ENCODE measurements at regions not wholly inside any gene's neighbourhood (a gene's known extent, or its start where the extent isn't known, plus 50 kb on each side); places are given as distances from the start of the nearest gene placed in this dataset.

DNA sequence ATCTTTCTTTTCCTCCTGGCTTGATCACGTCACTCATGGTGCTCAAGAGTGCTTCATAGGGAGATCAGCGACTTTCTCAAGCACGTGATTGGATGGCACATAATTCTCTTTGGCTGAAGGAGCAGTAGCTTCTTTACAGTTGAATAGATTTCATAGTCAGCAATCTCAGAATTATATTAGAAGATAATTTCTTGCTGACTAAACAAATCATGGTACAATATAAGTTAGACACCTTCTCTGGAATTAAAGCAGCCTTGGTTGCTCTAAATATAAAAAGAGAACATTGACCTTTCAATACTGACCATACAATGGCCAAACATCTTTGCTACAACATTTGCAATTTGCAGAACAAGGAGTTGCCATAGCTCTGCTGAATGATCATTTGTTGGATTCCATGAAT, 238.5 kb upstream of the CHST9 start:
- Histone ChIP-seq H3K27ac (ENCODE audit: low read depth, low read length) (no peak overlapping the region), H3K4me1 (ENCODE audit: control insufficient read depth in 1 of 2, insufficient read depth in 2 of 2, low read length in 2 of 2) (no peaks in the 10 kb centered on the region), H3K36me3 (ENCODE audit: control insufficient read depth in 1 of 2, insufficient read depth in 2 of 2, low read length in 2 of 2) (no peaks in the 10 kb centered on the region), H3K4me3 (ENCODE audit: low read depth in 1 of 2, low read length in 2 of 2) (no peak overlapping the region), H3K27me3 (ENCODE audit: control insufficient read depth in 1 of 2, insufficient read depth in 2 of 2, low read length in 2 of 2) (no peaks in the 10 kb centered on the region), H3K9me3 (ENCODE audit: control insufficient read depth in 1 of 2, low read length in 2 of 2) (no peaks in the 10 kb centered on the region), H3K9ac (ENCODE audit: low read depth in 1 of 2, low read length in 2 of 2) (no peak overlapping the region)

DNA sequence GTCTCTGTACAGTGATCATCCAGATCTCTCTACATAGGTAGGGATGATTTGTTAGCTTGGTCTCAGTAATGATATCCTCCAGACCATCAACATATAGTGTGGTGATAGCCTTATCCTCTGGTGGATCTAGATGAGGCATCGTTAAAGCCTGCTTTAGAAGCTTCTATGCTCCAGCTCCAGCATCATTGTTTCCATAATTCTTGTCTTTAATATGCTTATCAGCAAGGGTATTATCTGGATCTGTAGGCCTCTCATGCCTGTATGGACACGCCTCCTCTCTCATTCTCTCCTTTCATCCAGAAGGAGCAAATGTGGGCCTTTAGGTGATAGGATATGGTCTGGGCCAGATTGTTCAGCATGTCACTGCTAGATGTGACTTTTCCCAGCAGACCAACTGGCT, 234.5 kb upstream of the CHST9 start:
- no peaks in the 10 kb centered on the region for H3K4me1 ChIP-seq (ENCODE audit: control insufficient read depth in 1 of 2, insufficient read depth in 2 of 2, low read length in 2 of 2)
- H3K27me3 ChIP-seq (ENCODE audit: control insufficient read depth in 1 of 2, insufficient read depth in 2 of 2, low read length in 2 of 2) = no peaks in the 10 kb centered on the region
- H3K9ac ChIP-seq (ENCODE audit: low read depth in 1 of 2, low read length in 2 of 2) = no peak overlapping the region
- H3K9me3 ChIP-seq (ENCODE audit: control insufficient read depth in 1 of 2, low read length in 2 of 2) = no peaks in the 10 kb centered on the region
- H3K4me3 ChIP-seq (ENCODE audit: low read depth in 1 of 2, low read length in 2 of 2) = no peak overlapping the region
- H3K27ac ChIP-seq (ENCODE audit: low read depth, low read length) = no peak overlapping the region
- H3K36me3 ChIP-seq (ENCODE audit: control insufficient read depth in 1 of 2, insufficient read depth in 2 of 2, low read length in 2 of 2) = no peaks in the 10 kb centered on the region

DNA sequence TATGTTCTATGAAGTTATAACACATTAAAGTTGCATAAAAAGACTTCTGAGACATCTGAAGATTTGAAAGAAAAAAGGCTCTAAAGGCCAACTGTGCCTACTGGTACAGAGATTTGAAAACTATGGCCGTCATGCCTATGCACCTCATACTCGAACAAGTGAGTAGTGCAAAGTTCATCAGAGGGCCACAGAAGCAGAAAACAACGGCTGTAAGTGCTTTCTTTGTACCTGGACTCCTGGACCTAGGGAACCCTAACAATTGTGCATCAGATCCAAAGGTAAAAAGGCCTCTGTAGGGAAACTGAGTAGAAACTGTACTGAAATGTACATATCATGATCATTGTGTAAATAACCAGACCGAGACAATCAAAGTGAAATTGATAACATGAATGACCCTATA, 230.4 kb upstream of the CHST9 start:
- Histone ChIP-seq H3K27ac (ENCODE audit: low read depth, low read length) (no peak overlapping the region), H3K9ac (ENCODE audit: low read depth in 1 of 2, low read length in 2 of 2) (no peak overlapping the region), H3K27me3 (ENCODE audit: control insufficient read depth in 1 of 2, insufficient read depth in 2 of 2, low read length in 2 of 2) (no peaks in the 10 kb centered on the region), H3K9me3 (ENCODE audit: control insufficient read depth in 1 of 2, low read length in 2 of 2) (no peaks in the 10 kb centered on the region), H3K36me3 (ENCODE audit: control insufficient read depth in 1 of 2, insufficient read depth in 2 of 2, low read length in 2 of 2) (no peaks in the 10 kb centered on the region), H3K4me3 (ENCODE audit: low read depth in 1 of 2, low read length in 2 of 2) (no peak overlapping the region), H3K4me1 (ENCODE audit: control insufficient read depth in 1 of 2, insufficient read depth in 2 of 2, low read length in 2 of 2) (no peaks in the 10 kb centered on the region)

DNA sequence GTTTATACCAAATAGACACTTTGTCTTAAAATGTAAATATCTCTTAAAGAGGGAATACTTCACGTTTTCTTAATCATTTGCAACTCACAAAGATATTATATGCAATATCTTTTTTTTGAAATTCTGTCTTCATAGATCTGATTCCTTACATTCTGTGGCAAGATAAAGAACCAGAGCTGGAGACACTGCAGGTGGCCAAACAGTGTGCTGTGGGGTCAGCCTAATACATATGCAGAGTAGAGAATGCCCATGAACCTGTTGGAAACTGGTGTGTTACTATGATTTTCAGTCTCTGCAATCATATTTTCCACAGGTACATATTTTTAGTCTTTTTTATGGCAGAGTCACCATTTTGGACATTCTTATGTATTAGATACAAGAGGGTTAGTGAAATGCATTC, 229.6 kb upstream of the CHST9 start:
- no peaks in the 10 kb centered on the region for H3K9me3 ChIP-seq (ENCODE audit: control insufficient read depth in 1 of 2, low read length in 2 of 2)
- no peaks in the 10 kb centered on the region for H3K36me3 ChIP-seq (ENCODE audit: control insufficient read depth in 1 of 2, insufficient read depth in 2 of 2, low read length in 2 of 2)
- H3K4me3 ChIP-seq (ENCODE audit: low read depth in 1 of 2, low read length in 2 of 2) = no peak overlapping the region
- H3K27me3 ChIP-seq (ENCODE audit: control insufficient read depth in 1 of 2, insufficient read depth in 2 of 2, low read length in 2 of 2) = no peaks in the 10 kb centered on the region
- H3K9ac ChIP-seq (ENCODE audit: low read depth in 1 of 2, low read length in 2 of 2) = no peak overlapping the region
- no peak overlapping the region for H3K27ac ChIP-seq (ENCODE audit: low read depth, low read length)
- H3K4me1 ChIP-seq (ENCODE audit: control insufficient read depth in 1 of 2, insufficient read depth in 2 of 2, low read length in 2 of 2) = no peaks in the 10 kb centered on the region

DNA sequence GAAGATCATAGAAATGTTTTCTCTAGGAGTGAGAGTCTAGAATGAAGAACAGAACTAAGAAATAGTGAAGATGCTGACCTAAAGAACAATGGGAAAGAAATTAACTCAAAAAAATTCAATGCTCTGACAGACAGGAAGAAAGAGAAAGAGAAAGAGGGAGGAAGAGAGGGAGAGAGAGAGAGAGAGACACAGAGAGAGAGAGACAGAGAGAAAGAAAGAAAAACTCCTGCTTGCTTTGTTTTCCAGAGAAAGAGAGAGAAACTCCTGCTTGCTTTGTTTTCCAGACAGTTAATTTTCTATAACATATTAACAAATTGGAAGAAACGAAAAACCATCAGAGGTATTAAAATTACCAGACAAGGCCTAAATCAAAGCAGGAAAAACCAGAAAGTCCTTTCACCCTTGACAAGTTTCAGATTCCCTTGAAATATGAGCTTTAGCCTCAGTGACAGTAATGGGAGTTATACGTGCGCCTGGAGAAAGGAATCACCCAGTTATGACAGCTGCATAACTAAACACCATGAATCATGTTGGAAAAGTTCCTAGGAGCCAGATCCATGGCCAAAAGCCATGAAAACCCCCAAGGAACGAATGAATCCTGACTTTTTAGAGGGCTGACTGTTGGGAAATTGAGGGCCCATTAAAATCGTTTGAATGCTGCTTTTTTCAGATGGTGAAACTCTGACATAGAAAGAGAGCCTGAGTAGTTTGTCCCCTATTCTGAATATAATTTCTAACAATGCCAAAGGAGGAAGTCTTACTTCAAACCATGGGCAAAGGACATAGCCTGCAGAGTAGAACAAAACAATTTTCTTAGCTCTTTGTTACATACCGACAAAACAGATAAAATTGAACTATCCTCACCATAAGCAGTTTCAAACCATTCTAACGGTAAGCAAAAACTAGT, 228.6 kb upstream of the CHST9 start:
- H3K27me3 ChIP-seq (ENCODE audit: control insufficient read depth in 1 of 2, insufficient read depth in 2 of 2, low read length in 2 of 2) = no peaks in the 10 kb centered on the region
- no peaks in the 10 kb centered on the region for H3K36me3 ChIP-seq (ENCODE audit: control insufficient read depth in 1 of 2, insufficient read depth in 2 of 2, low read length in 2 of 2)
- H3K4me3 ChIP-seq (ENCODE audit: low read depth in 1 of 2, low read length in 2 of 2) = no peak overlapping the region
- H3K4me1 ChIP-seq (ENCODE audit: control insufficient read depth in 1 of 2, insufficient read depth in 2 of 2, low read length in 2 of 2) = no peaks in the 10 kb centered on the region
- no peak overlapping the region for H3K9ac ChIP-seq (ENCODE audit: low read depth in 1 of 2, low read length in 2 of 2)
- no peak overlapping the region for H3K27ac ChIP-seq (ENCODE audit: low read depth, low read length)
- no peaks in the 10 kb centered on the region for H3K9me3 ChIP-seq (ENCODE audit: control insufficient read depth in 1 of 2, low read length in 2 of 2)

DNA sequence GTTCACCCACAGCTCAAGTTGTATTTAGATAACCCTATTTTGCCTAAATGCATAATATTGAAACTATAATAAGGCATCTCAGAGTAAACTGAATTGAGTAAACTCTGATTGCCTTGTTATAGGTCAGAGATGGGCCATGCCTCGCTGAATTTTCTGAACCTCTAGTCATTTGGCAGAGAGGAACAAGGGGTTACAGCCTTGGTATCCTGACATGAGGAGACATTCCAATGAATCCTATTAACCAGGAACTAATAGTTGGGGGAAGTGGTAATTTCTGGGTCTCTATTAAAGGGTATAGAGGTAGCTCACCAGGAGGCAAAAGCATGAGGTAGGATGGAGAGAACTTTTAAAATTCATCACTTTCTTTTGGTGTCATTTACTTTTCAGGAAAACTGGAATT, 227.4 kb upstream of the CHST9 start:
- Histone ChIP-seq H3K9me3 (ENCODE audit: control insufficient read depth in 1 of 2, low read length in 2 of 2) (no peaks in the 10 kb centered on the region), H3K36me3 (ENCODE audit: control insufficient read depth in 1 of 2, insufficient read depth in 2 of 2, low read length in 2 of 2) (no peaks in the 10 kb centered on the region), H3K27ac (ENCODE audit: low read depth, low read length) (no peak overlapping the region), H3K4me3 (ENCODE audit: low read depth in 1 of 2, low read length in 2 of 2) (no peak overlapping the region), H3K9ac (ENCODE audit: low read depth in 1 of 2, low read length in 2 of 2) (no peak overlapping the region), H3K27me3 (ENCODE audit: control insufficient read depth in 1 of 2, insufficient read depth in 2 of 2, low read length in 2 of 2) (no peaks in the 10 kb centered on the region), H3K4me1 (ENCODE audit: control insufficient read depth in 1 of 2, insufficient read depth in 2 of 2, low read length in 2 of 2) (no peaks in the 10 kb centered on the region)

DNA sequence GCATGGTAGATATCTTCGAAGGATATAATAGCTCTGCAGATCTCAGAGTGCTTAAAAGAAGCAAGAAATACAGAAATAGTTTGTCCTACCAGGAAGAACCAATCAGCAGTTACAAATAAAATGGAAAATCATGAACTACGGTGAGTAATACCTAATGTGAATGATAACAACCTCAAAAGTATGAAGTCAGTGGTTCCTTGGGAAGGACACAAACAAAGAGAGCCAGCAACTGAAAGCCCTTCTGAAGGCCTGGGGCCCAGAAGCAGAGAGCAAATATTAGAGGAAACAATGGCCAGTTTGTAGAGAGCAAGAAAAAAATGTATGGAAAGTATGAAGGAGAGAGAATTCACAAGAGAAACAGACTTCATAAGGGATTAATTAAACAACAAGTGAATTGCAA, 226.8 kb upstream of the CHST9 start:
- Histone ChIP-seq H3K9me3 (ENCODE audit: control insufficient read depth in 1 of 2, low read length in 2 of 2) (no peaks in the 10 kb centered on the region), H3K9ac (ENCODE audit: low read depth in 1 of 2, low read length in 2 of 2) (no peak overlapping the region), H3K27ac (ENCODE audit: low read depth, low read length) (no peak overlapping the region), H3K4me3 (ENCODE audit: low read depth in 1 of 2, low read length in 2 of 2) (no peak overlapping the region), H3K27me3 (ENCODE audit: control insufficient read depth in 1 of 2, insufficient read depth in 2 of 2, low read length in 2 of 2) (no peaks in the 10 kb centered on the region), H3K36me3 (ENCODE audit: control insufficient read depth in 1 of 2, insufficient read depth in 2 of 2, low read length in 2 of 2) (no peaks in the 10 kb centered on the region), H3K4me1 (ENCODE audit: control insufficient read depth in 1 of 2, insufficient read depth in 2 of 2, low read length in 2 of 2) (no peaks in the 10 kb centered on the region)

DNA sequence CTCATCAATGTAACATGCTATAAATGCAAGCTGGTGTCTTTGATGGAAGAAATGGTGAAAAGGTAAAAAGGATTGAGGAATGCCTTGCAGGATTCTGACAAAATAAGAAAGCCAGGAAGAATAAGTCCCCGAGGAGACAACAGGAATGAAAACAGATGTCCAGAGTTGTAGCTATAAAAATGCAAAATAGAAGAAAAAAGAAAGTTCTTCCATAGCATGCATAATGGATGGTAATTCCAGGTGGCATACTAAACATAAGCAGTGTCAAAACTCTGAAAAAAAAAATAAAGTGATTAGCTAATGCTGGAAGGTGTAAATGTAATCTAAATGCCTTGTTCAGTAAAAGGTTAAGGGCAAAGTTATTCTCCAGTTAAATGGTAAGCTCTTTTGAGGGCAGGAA, 225.9 kb upstream of the CHST9 start:
- Histone ChIP-seq H3K4me1 (ENCODE audit: control insufficient read depth in 1 of 2, insufficient read depth in 2 of 2, low read length in 2 of 2) (no peaks in the 10 kb centered on the region), H3K9me3 (ENCODE audit: control insufficient read depth in 1 of 2, low read length in 2 of 2) (no peaks in the 10 kb centered on the region), H3K4me3 (ENCODE audit: low read depth in 1 of 2, low read length in 2 of 2) (no peak overlapping the region), H3K27me3 (ENCODE audit: control insufficient read depth in 1 of 2, insufficient read depth in 2 of 2, low read length in 2 of 2) (no peaks in the 10 kb centered on the region), H3K36me3 (ENCODE audit: control insufficient read depth in 1 of 2, insufficient read depth in 2 of 2, low read length in 2 of 2) (no peaks in the 10 kb centered on the region), H3K9ac (ENCODE audit: low read depth in 1 of 2, low read length in 2 of 2) (no peak overlapping the region), H3K27ac (ENCODE audit: low read depth, low read length) (no peak overlapping the region)

DNA sequence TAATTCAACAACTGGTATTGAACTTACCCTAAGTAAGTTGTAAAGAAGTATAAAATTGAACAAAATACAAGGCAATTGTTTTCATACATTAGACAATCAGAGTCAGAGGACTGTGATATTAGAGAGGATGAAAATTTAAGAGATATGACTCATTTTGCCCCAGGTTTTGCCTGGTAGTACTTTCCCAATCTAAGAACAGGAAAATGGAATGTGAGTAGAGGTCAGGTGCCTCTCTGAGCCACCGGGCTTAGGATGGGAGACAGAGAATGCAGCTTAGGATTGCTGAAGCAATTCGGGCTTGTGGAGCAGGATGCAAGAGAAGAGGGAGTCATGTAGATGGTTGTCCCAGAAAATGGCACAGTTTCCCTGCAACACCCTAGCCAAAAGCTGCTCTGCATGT, 219.7 kb upstream of the CHST9 start:
- H3K4me1 ChIP-seq (ENCODE audit: control insufficient read depth in 1 of 2, insufficient read depth in 2 of 2, low read length in 2 of 2) = no peaks in the 10 kb centered on the region
- no peaks in the 10 kb centered on the region for H3K36me3 ChIP-seq (ENCODE audit: control insufficient read depth in 1 of 2, insufficient read depth in 2 of 2, low read length in 2 of 2)
- no peak overlapping the region for H3K9ac ChIP-seq (ENCODE audit: low read depth in 1 of 2, low read length in 2 of 2)
- H3K27me3 ChIP-seq (ENCODE audit: control insufficient read depth in 1 of 2, insufficient read depth in 2 of 2, low read length in 2 of 2) = no peaks in the 10 kb centered on the region
- H3K9me3 ChIP-seq (ENCODE audit: control insufficient read depth in 1 of 2, low read length in 2 of 2) = no peaks in the 10 kb centered on the region
- H3K27ac ChIP-seq (ENCODE audit: low read depth, low read length) = no peak overlapping the region
- H3K4me3 ChIP-seq (ENCODE audit: low read depth in 1 of 2, low read length in 2 of 2) = no peak overlapping the region

DNA sequence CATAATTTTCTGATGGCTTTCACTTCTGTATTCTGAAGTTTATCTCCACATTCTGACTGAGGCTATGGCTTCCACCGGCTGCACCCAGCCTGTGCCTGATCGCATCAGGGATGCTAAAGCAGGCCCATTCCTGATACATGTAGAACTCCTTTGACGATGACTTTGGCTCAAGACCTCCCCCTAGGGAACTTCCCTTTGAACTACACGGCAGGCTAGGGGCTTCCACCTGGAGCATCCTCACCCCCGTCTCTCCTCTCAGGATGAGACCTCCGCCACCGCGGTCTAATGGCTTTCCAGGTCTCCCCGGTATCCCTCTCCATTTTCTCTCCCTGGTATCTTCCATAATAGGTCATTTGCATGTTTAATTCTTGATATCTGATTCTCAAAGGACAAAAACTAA, 214.9 kb upstream of the CHST9 start:
- Histone ChIP-seq H3K4me1 (ENCODE audit: control insufficient read depth in 1 of 2, insufficient read depth in 2 of 2, low read length in 2 of 2) (no peaks in the 10 kb centered on the region), H3K9ac (ENCODE audit: low read depth in 1 of 2, low read length in 2 of 2) (no peak overlapping the region), H3K27ac (ENCODE audit: low read depth, low read length) (no peak overlapping the region), H3K4me3 (ENCODE audit: low read depth in 1 of 2, low read length in 2 of 2) (no peak overlapping the region), H3K27me3 (ENCODE audit: control insufficient read depth in 1 of 2, insufficient read depth in 2 of 2, low read length in 2 of 2) (no peaks in the 10 kb centered on the region), H3K9me3 (ENCODE audit: control insufficient read depth in 1 of 2, low read length in 2 of 2) (no peaks in the 10 kb centered on the region), H3K36me3 (ENCODE audit: control insufficient read depth in 1 of 2, insufficient read depth in 2 of 2, low read length in 2 of 2) (no peaks in the 10 kb centered on the region)
